ENCODE measurements at regions not wholly inside any gene's neighbourhood (a gene's known extent, or its start where the extent isn't known, plus 50 kb on each side); places are given as distances from the start of the nearest gene placed in this dataset.
"Not testable (repeated sequence)": the region's sequence is repeated elsewhere in the genome, so short reads cannot be mapped to it uniquely, and the experiment has no call there.

DNA sequence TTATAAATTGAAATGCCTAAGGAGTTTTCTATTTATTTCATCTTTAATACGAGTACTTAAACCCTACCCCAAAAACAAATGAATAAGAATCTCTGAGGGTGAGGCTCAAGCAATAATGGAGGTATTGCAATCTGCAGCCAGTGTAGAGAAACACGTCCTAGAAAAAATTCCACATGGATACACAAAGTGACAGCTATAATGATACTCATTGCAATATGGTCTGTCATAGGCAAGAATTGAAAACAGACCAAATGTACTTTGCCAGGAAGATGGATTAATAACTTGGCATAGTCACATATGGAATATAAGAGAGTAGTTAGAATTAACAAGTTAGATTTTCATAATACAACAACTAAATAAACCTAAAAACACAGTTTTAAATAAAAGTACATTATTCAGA, 440.1 kb upstream of the STEAP1 start:
- WGBS, 2 donors = 51 to 53% methylated on average over 2 of the region's 2 CpGs
- Histone ChIP-seq H3K36me3 (replicated peaks in 1 of 2; ENCODE audit: insufficient read depth in 1 of 2, low read depth in 2 of 2) (no peaks in the 10 kb centered on the region), H3K9me3 (no peaks in the 10 kb centered on the region), H3K27me3 (no peaks in the 10 kb centered on the region), H3K4me3 (no peak overlapping the region), H3K4me1 (no peaks in the 10 kb centered on the region), H3K27ac (no peak overlapping the region)
- no peak for TF ChIP-seq POLR2A (IDR thresholded peaks at IDR 0.05)
- TF ChIP-seq, protein P1, sequence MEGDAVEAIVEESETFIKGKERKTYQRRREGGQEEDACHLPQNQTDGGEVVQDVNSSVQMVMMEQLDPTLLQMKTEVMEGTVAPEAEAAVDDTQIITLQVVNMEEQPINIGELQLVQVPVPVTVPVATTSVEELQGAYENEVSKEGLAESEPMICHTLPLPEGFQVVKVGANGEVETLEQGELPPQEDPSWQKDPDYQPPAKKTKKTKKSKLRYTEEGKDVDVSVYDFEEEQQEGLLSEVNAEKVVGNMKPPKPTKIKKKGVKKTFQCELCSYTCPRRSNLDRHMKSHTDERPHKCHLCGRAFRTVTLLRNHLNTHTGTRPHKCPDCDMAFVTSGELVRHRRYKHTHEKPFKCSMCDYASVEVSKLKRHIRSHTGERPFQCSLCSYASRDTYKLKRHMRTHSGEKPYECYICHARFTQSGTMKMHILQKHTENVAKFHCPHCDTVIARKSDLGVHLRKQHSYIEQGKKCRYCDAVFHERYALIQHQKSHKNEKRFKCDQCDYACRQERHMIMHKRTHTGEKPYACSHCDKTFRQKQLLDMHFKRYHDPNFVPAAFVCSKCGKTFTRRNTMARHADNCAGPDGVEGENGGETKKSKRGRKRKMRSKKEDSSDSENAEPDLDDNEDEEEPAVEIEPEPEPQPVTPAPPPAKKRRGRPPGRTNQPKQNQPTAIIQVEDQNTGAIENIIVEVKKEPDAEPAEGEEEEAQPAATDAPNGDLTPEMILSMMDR (IDR thresholded peaks at IDR 0.05) = no peak
- DNase-seq (no peak), ATAC-seq (no peak)
- intact Hi-C loops (cut with DNase I) = no loop called here

DNA sequence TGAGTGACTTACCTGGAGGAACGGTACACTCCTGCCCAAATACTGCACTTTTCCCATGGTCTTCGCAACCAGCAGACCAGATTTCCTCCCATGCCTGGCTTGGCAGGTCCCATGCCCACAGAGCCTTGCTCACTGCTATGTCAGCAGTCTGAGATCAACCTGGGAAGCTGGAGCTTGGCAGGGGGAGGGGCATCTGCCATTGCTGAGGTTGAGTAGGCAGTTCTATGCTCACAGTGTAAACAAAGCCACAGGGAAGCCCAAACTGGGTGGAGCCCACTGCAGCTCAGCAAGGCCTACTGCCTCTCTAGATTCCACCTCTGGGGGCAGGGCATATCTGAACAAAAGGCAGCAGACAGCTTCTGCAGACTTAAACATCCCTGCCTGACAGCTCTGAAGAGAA, 435.3 kb upstream of the STEAP1 start:
- ATAC-seq; H3K9me3 ChIP-seq; intact Hi-C loops (cut with DNase I); H3K27me3 ChIP-seq; H3K27ac ChIP-seq; H3K4me3 ChIP-seq; H3K4me1 ChIP-seq; DNase-seq; H3K36me3 ChIP-seq (replicated peaks in 1 of 2; ENCODE audit: insufficient read depth in 1 of 2, low read depth in 2 of 2): not testable (repeated sequence)
- 80 to 94% methylated on average over 2 of the region's 2 CpGs for WGBS, 2 donors

DNA sequence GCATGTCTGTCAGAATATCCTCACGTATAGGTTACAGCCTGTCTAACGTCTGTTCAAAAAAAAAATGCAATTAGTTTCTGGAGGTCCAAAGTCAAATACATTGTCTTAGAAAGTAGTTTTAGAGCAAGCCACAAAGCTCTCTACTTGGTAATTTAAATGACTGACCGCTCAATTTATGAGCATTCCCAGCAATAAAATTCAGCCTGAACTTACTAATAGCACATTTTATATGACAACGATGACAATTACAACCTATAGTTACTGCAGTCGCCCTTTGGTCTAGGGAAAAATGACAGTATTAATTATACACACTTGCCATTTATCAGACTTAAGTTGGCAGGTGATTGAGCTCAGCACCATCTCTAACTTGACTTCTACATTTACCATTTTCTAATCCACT, 425.8 kb upstream of the STEAP1 start:
- 51 to 65% methylated on average over 5 of the region's 5 CpGs for WGBS, 2 donors
- H3K9me3 ChIP-seq = no peaks in the 10 kb centered on the region
- no peak overlapping the region for H3K27ac ChIP-seq
- H3K4me1 ChIP-seq = no peaks in the 10 kb centered on the region
- no peak overlapping the region for H3K4me3 ChIP-seq
- no peaks in the 10 kb centered on the region for H3K27me3 ChIP-seq
- DNase-seq (no peak), ATAC-seq (no peak)
- no peaks in the 10 kb centered on the region for H3K36me3 ChIP-seq (replicated peaks in 1 of 2; ENCODE audit: insufficient read depth in 1 of 2, low read depth in 2 of 2)
- intact Hi-C loops (cut with DNase I) = no loop called here
- TF ChIP-seq, protein P1 (IDR thresholded peaks at IDR 0.05) = no peak
- no peak for TF ChIP-seq POLR2A (IDR thresholded peaks at IDR 0.05)

DNA sequence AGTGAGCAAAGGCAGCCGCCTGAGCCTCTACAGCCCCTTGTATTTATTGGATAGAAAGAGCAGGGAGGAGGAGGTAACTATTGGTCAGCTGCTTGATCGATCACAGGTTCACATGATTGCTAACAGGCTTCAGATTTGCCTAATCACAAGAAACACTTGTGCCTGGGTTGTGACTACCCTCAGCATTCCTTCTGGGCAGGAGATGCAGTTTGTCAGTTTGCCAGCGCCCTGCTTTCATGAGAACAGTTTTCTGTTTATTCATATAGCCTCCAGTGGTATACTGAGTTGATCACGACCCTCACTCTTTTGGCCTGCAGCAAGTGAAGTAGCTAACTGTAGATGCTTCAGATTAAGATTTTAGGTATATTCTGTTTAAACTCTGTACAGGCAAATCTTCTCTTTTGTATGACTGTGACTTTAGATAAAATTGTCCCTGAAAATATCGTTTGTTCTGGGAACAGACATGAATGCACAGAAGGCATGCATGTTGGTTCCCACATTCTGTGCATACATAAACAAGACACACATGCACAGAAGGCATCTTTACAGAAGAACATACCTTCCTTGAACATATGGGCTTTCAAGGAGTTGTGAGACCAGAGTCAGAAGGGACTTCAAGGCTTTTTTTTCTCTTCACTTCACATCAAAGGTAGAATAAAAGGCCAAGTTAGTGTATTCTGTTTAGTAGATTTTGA, 422.4 kb upstream of the STEAP1 start:
- Histone ChIP-seq H3K4me1 (no peaks in the 10 kb centered on the region), H3K9me3 (no peaks in the 10 kb centered on the region), H3K27ac (no peak overlapping the region), H3K27me3 (no peaks in the 10 kb centered on the region), H3K36me3 (replicated peaks in 1 of 2; ENCODE audit: insufficient read depth in 1 of 2, low read depth in 2 of 2) (no peaks in the 10 kb centered on the region), H3K4me3 (no peak overlapping the region)
- DNase-seq = no peak
- intact Hi-C loops (cut with DNase I) = no loop called here
- TF ChIP-seq, protein P1 (IDR thresholded peaks at IDR 0.05) = no peak
- no peak for TF ChIP-seq POLR2A (IDR thresholded peaks at IDR 0.05)
- 40 to 57% methylated on average over 5 of the region's 5 CpGs for WGBS, 2 donors
- no peak for ATAC-seq

DNA sequence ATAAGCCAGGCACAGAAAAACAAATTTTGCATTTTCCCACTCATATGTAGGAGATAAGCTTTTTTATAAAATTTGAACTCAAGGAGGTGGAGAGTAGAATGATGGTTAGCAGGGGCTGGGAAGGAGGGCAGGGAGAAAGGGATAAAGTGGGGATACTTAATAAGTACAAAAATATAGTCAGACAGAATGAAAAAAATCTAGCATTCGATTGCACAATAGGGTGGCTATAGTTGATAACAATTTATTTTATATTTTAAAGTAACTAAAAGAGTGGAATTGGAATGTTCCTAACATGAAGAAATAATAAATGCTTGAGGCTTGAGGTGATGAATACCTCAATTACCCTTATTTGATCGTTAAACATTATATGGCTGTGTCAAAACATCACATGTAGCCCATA, 415.7 kb upstream of the STEAP1 start:
- Histone ChIP-seq H3K27ac (no peak overlapping the region), H3K27me3 (no peaks in the 10 kb centered on the region), H3K4me1 (no peaks in the 10 kb centered on the region), H3K4me3 (no peak overlapping the region), H3K9me3 (no peaks in the 10 kb centered on the region), H3K36me3 (replicated peaks in 1 of 2; ENCODE audit: insufficient read depth in 1 of 2, low read depth in 2 of 2) (no peaks in the 10 kb centered on the region)
- intact Hi-C loops (cut with DNase I) = no loop called here
- ATAC-seq = no peak
- no peak for DNase-seq
- no peak for TF ChIP-seq POLR2A (IDR thresholded peaks at IDR 0.05)
- TF ChIP-seq, protein P1 (IDR thresholded peaks at IDR 0.05) = no peak
- 44 to 81% methylated on average over 2 of the region's 2 CpGs for WGBS, 2 donors
